OCI-LY7 (cell line): ENCODE measurements at regions not wholly inside any gene's neighbourhood (a gene's known extent, or its start where the extent isn't known, plus 50 kb on each side); places are given as distances from the start of the nearest gene placed in this dataset.

Source experiments
- BruUV-seq: library from RNA; stranded (reverse); fragments of 400-500 nt; replicated peaks from 2 replicates; lab custom pipeline; 2021; lab: Mats Ljungman, UMichigan
- CTCF ChIA-PET: fragments of 300-600 bp; sonication (Branson Sonifier 250); formaldehyde crosslinking; loops from one replicate; lab custom pipeline; 2022; ENCODE audit warnings: antibody characterized with exemption; ENCODE audit not compliant: unreplicated experiment; lab: Charles Lee
- POLR2A ChIA-PET: fragments of 300-600 bp; sonication (Branson Sonifier 250); formaldehyde crosslinking; loops from one replicate; lab custom pipeline; 2022; ENCODE audit warnings: antibody characterized with exemption; lab: Charles Lee
- DNase-seq: peaks from one replicate; pipeline ENCODE4 v3.0.0-alpha.2; 2015; ENCODE audit warnings: low spot score
- H2AFZ ChIP-seq: fragments of 200-600 bp; sonication (generic), shearing (Covaris generic); 2 replicates; pipeline ENCODE4 v1.6.1; 2014; ENCODE audit warnings: mild to moderate bottlenecking, antibody characterized with exemption, low read length, moderate library complexity
- H3K27ac ChIP-seq: fragments of 200-600 bp; sonication (generic); 2 replicates; pipeline ENCODE4 v1.5.1; 2014; ENCODE audit warnings: mixed run types, low read depth, mild to moderate bottlenecking, moderate library complexity, low read length, inconsistent platforms; ENCODE audit not compliant: poor library complexity, severe bottlenecking
- H3K36me3 ChIP-seq: fragments of 200-600 bp; sonication (generic); 2 replicates; pipeline ENCODE4 v1.6.1; 2014; ENCODE audit warnings: mild to moderate bottlenecking, antibody characterized with exemption, low read length, moderate library complexity, mixed read lengths; ENCODE audit not compliant: insufficient read depth
- H3K4me1 ChIP-seq: fragments of 200-600 bp; sonication (generic); 2 replicates; pipeline ENCODE4 v1.5.1; 2014; ENCODE audit warnings: mild to moderate bottlenecking, low read length; ENCODE audit not compliant: insufficient read depth, poor library complexity, severe bottlenecking
- H3K4me2 ChIP-seq: fragments of 200-600 bp; sonication (generic); 2 replicates; pipeline ENCODE4 v1.6.1; 2014; ENCODE audit warnings: mild to moderate bottlenecking, low read length
- H3K4me3 ChIP-seq: fragments of 200-600 bp; sonication (generic); 2 replicates; pipeline ENCODE4 v1.5.1; 2014; ENCODE audit warnings: mild to moderate bottlenecking, low read depth, low read length; ENCODE audit not compliant: poor library complexity, severe bottlenecking
- H3K79me2 ChIP-seq: fragments of 200-600 bp; sonication (generic); 2 replicates; pipeline ENCODE4 v1.6.1; 2016; ENCODE audit warnings: low read depth, mild to moderate bottlenecking, low read length, moderate library complexity, mixed read lengths; ENCODE audit not compliant: insufficient read depth
- H3K9me2 ChIP-seq: fragments of 200-600 bp; sonication (generic); 2 replicates; pipeline ENCODE4 v1.6.1; 2016; ENCODE audit warnings: mild to moderate bottlenecking, low read length, mixed read lengths; ENCODE audit not compliant: insufficient read depth
- H3K9me3 ChIP-seq: fragments of 200-600 bp; sonication (generic); 2 replicates; pipeline ENCODE4 v1.6.1; 2014; ENCODE audit warnings: mild to moderate bottlenecking, mixed run types, low read length, mixed read lengths
- H4K20me1 ChIP-seq: fragments of 200-600 bp; sonication (generic); 2 replicates; pipeline ENCODE4 v1.6.1; 2014; ENCODE audit warnings: mild to moderate bottlenecking, antibody characterized with exemption, low read length, moderate library complexity, mixed read lengths; ENCODE audit not compliant: insufficient read depth
- EZH2phosphoT487 ChIP-seq: fragments of 200-600 bp; sonication (generic); IDR thresholded peaks from 2 replicates; pipeline ENCODE4 v1.6.1; 2018; ENCODE audit warnings: low read depth, borderline replicate concordance, mild to moderate bottlenecking, mixed run types, antibody characterized with exemption, low read length, moderate library complexity, mixed read lengths
- intact Hi-C: fragments of 100-400 bp; cut with micrococcal nuclease; formaldehyde crosslinking; loops from one replicate; pipeline ENCODE4 v1.10.0; 2022; ENCODE audit not compliant: unreplicated experiment
- TF ChIP-seq, protein P1 (sequence below): fragments of 200-600 bp; sonication (generic); conservative IDR thresholded peaks from 2 replicates; pipeline ENCODE4 v1.5.1; 2014; ENCODE audit warnings: mild to moderate bottlenecking, antibody characterized with exemption, low read length, moderate library complexity, mixed read lengths

DNA sequence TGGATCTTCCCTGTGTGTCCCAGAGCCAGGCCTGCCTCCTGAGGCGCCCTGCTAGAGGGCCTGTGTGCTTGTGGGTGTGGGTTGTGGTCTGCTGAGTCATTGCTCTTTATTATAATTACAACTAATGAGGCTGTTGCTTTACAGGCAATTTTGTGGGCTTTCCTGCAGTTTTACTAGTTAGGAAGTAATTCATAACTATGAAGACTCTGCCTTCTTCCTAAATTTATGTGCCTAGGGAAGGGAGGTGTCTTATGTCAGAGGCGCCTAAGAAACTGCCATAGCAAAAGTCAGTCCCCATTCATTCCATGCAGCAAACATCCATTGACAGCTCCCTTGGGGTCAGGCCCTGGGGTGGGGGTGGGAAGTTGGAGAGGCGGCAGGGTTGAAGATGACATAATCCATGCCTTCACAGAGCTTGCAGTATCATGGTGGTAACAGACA, 359.2 kb downstream of the IDS start:
- BruUV-seq = no TSS peak
- CTCF ChIA-PET = no interaction called here
- intact Hi-C loops = no loop called here

DNA sequence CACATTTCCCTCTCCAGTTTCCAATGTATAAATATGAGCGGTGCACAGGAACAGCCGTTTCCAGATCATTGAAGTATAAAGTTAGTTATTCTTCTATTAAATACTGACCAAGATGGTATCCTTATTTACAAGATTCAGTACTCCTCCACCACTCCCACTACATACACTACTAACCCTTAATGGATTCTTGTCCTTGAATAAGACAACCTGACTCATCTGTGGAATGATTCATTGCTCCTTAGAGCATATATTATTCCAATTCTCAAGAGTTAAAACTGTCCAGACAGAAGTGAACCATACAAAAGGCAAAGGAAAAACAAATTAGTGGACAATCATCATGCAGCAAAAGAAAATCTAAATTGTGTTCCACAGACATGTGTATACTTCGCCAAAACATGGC, 373.3 kb downstream of the IDS start:
- H3K4me2 ChIP-seq = no peak overlapping the region
- no TSS peak for BruUV-seq
- H3K9me2 ChIP-seq = no peaks in the 10 kb centered on the region
- no peaks in the 10 kb centered on the region for H3K4me1 ChIP-seq
- DNase-seq = no peak
- ChIA-PET CTCF (no interaction called here), POLR2A (no interaction called here)
- intact Hi-C loops = no loop called here
- TF ChIP-seq, protein P1, sequence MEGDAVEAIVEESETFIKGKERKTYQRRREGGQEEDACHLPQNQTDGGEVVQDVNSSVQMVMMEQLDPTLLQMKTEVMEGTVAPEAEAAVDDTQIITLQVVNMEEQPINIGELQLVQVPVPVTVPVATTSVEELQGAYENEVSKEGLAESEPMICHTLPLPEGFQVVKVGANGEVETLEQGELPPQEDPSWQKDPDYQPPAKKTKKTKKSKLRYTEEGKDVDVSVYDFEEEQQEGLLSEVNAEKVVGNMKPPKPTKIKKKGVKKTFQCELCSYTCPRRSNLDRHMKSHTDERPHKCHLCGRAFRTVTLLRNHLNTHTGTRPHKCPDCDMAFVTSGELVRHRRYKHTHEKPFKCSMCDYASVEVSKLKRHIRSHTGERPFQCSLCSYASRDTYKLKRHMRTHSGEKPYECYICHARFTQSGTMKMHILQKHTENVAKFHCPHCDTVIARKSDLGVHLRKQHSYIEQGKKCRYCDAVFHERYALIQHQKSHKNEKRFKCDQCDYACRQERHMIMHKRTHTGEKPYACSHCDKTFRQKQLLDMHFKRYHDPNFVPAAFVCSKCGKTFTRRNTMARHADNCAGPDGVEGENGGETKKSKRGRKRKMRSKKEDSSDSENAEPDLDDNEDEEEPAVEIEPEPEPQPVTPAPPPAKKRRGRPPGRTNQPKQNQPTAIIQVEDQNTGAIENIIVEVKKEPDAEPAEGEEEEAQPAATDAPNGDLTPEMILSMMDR = no peak
- TF ChIP-seq EZH2phosphoT487 = no peak
- no peak overlapping the region for H3K4me3 ChIP-seq
- H3K79me2 ChIP-seq = no peaks in the 10 kb centered on the region
- no peaks in the 10 kb centered on the region for H3K36me3 ChIP-seq
- H3K9me3 ChIP-seq = no peaks in the 10 kb centered on the region
- H4K20me1 ChIP-seq = no peaks in the 10 kb centered on the region
- no peak overlapping the region for H2AFZ ChIP-seq
- H3K27ac ChIP-seq = no peak overlapping the region

More for the DNA sequence above, 359.2 kb downstream of the IDS start:
- POLR2A ChIA-PET = no interaction called here
- H3K9me2 ChIP-seq = no peaks in the 10 kb centered on the region
- no peak overlapping the region for H2AFZ ChIP-seq
- no peaks in the 10 kb centered on the region for H4K20me1 ChIP-seq
- TF ChIP-seq, protein P1 = no peak
- no peak for TF ChIP-seq EZH2phosphoT487
- no peaks in the 10 kb centered on the region for H3K36me3 ChIP-seq
- H3K27ac ChIP-seq = no peak overlapping the region
- H3K9me3 ChIP-seq = no peaks in the 10 kb centered on the region
- no peak overlapping the region for H3K4me3 ChIP-seq
- no peak overlapping the region for H3K4me2 ChIP-seq
- H3K4me1 ChIP-seq = no peaks in the 10 kb centered on the region
- DNase-seq = no peak
- H3K79me2 ChIP-seq = no peaks in the 10 kb centered on the region

GRCh38 chrX:149129767-149130166, 375.3 kb downstream of the IDS start:
- intact Hi-C loops = no loop called here
- CTCF ChIA-PET = no interaction called here
- POLR2A ChIA-PET = no interaction called here

More at GRCh38 chrX:149129767-149130166, 375.3 kb downstream of the IDS start:
- H2AFZ ChIP-seq = no peak overlapping the region
- H4K20me1 ChIP-seq = no peaks in the 10 kb centered on the region
- H3K4me3 ChIP-seq = no peak overlapping the region
- no peak overlapping the region for H3K4me2 ChIP-seq
- no peaks in the 10 kb centered on the region for H3K9me3 ChIP-seq
- H3K27ac ChIP-seq = no peak overlapping the region
- no peaks in the 10 kb centered on the region for H3K79me2 ChIP-seq
- no peaks in the 10 kb centered on the region for H3K4me1 ChIP-seq
- H3K9me2 ChIP-seq = no peaks in the 10 kb centered on the region
- BruUV-seq = no TSS peak
- DNase-seq = no peak
- no peak for TF ChIP-seq EZH2phosphoT487
- TF ChIP-seq, protein P1 = no peak
- H3K36me3 ChIP-seq = no peaks in the 10 kb centered on the region
